IPS DF 6.9 (cell line): ENCODE measurements at regions not wholly inside any gene's neighbourhood (a gene's known extent, or its start where the extent isn't known, plus 50 kb on each side); places are given as distances from the start of the nearest gene placed in this dataset.

Experiments used
- DNase-seq: peaks from one replicate; pipeline ENCODE4 v3.0.0-alpha.2; 2013; ENCODE audit warnings: low read depth, low spot score
- H3K27ac ChIP-seq: one replicate; pipeline ENCODE4 v1.5.1; 2013; ENCODE audit warnings: low read length, control low read depth
- H3K27me3 ChIP-seq: 2 replicates; pipeline ENCODE4 v1.6.1; 2013; ENCODE audit warnings: mild to moderate bottlenecking, low read length; ENCODE audit not compliant: control insufficient read depth, insufficient read depth
- H3K36me3 ChIP-seq: 2 replicates; pipeline ENCODE4 v1.6.1; 2013; ENCODE audit warnings: low read length; ENCODE audit not compliant: control insufficient read depth, insufficient read depth
- H3K4me1 ChIP-seq: 2 replicates; pipeline ENCODE4 v1.6.1; 2013; ENCODE audit warnings: low read length; ENCODE audit not compliant: control insufficient read depth, insufficient read depth
- H3K4me3 ChIP-seq: 2 replicates; pipeline ENCODE4 v1.5.1; 2013; ENCODE audit warnings: mild to moderate bottlenecking, low read length
- H3K9me3 ChIP-seq: 2 replicates; pipeline ENCODE4 v1.6.1; 2013; ENCODE audit warnings: low read length, inconsistent platforms; ENCODE audit not compliant: control insufficient read depth, insufficient read depth
- WGBS: extraction: QIAGEN DNeasy Blood & Tissue Kit; methylation state at CpG from one replicate; pipeline ENCODE4 v1.1.7; 2013; ENCODE audit warnings: mixed read lengths, missing lambda C conversion rate; ENCODE audit not compliant: insufficient read length, insufficient coverage; 5-methylcytosine and 5-hydroxymethylcytosine counted together

DNA sequence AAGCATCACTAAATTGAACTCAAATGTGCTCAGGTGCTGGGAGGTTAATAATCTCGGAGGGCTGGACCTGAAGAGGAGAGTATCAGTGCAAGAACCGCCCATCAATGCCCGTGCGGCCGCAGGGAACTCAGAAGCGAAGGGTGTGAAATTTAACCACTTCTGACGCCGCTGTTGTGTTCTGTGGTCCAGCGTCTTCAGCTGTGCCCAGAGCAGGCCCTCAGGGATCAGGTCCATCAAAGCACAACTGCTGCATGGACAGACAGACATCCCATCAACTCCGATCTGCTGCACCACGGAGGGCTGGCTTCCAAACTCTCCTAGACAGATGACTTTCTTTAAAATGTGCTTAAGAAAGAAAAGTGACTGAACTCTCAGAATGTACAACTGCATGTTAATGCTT is 144.9 kb upstream of the TCERG1L start:
- Histone ChIP-seq H3K27me3 (no peaks in the 10 kb centered on the region), H3K4me1 (no peaks in the 10 kb centered on the region), H3K9me3 (peaks cover 24% of the 10 kb centered on the region), H3K4me3 (no peak overlapping the region), H3K27ac (no peak overlapping the region), H3K36me3 (no peaks in the 10 kb centered on the region; the same call in 1 of the 2 replicates)
- DNase-seq, result no peak
- WGBS, result no CpG with 5 or more reads among the region's 11 CpGs

DNA sequence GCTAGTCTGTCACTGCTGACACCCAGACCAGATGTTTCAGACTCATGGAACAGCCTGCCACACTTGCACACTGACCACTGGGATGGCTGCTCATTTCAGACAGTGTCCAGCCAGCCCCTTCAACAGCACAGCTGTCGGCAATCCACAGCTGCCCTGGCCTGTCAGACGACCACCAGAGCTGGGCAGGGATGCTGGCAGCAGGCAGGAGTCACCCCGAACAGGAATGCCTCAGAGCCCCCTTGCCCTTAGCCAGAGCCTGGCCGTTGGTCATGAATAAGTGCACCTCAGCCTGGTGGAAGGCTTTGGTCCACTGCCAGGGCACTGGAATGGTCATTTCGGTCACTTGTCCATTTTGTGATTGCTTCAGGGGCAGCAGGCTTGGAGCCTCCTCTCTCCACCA is 149.6 kb upstream of the TCERG1L start:
- H3K4me3 ChIP-seq, result no peak overlapping the region
- no peak overlapping the region for H3K27ac ChIP-seq
- no peaks in the 10 kb centered on the region for H3K36me3 ChIP-seq
- no peak for DNase-seq
- no peaks in the 10 kb centered on the region for H3K4me1 ChIP-seq
- H3K9me3 ChIP-seq, result peaks cover 20% of the 10 kb centered on the region
- no CpG with 5 or more reads among the region's 5 CpGs for WGBS
- no peaks in the 10 kb centered on the region for H3K27me3 ChIP-seq

- no peaks in the 10 kb centered on the region for H3K27me3 ChIP-seq
- H3K9me3 ChIP-seq, result peaks cover 16% of the 10 kb centered on the region
- H3K4me3 ChIP-seq, result no peak overlapping the region
- H3K27ac ChIP-seq, result no peak overlapping the region
- no peaks in the 10 kb centered on the region for H3K36me3 ChIP-seq
- H3K4me1 ChIP-seq, result no peaks in the 10 kb centered on the region
- DNase-seq, result no peak
- no CpG with 5 or more reads among the region's 5 CpGs for WGBS
Measured at GRCh38 chr10:131464789-131465188, 153.3 kb upstream of the TCERG1L start.

- no peak for DNase-seq
- Histone ChIP-seq H3K27me3 (no peaks in the 10 kb centered on the region), H3K9me3 (peaks cover 17% of the 10 kb centered on the region), H3K27ac (no peak overlapping the region), H3K36me3 (no peaks in the 10 kb centered on the region), H3K4me1 (no peaks in the 10 kb centered on the region), H3K4me3 (no peak overlapping the region)
- no CpG with 5 or more reads among the region's 2 CpGs for WGBS
Measured at GRCh38 chr10:131469551-131469950, 158.0 kb upstream of the TCERG1L start.

DNA sequence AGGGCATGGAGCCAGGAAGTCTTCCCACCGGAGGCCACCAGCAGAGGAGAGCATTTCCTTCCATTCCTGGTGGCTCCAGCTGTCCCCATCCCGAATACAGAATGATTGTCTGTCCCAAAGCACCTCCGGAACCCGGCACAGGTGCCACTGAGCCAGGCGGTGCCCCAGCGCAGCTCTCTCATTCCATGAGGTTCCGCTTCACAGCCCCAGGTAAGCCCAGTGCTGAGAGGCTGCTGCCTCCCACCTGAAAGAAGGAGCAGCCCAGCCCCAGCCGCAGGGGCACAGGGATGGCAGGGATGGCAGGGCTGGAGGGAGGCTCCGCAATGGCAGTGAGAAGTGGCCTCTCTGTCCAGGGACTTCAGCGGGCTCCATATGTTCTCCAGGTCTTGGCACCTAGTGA is 162.1 kb upstream of the TCERG1L start:
- peaks cover 41% of the 10 kb centered on the region for H3K9me3 ChIP-seq
- no CpG with 5 or more reads among the region's 10 CpGs for WGBS
- H3K36me3 ChIP-seq, result peaks cover 2% of the 10 kb centered on the region; the same call in 1 of the 2 replicates
- H3K27ac ChIP-seq, result no peak overlapping the region
- no peaks in the 10 kb centered on the region for H3K27me3 ChIP-seq
- no peak overlapping the region for H3K4me3 ChIP-seq
- no peak for DNase-seq
- H3K4me1 ChIP-seq, result no peaks in the 10 kb centered on the region

GRCh38 chr10:131474416-131474815 is 162.9 kb upstream of the TCERG1L start:
- Histone ChIP-seq H3K4me3 (no peak overlapping the region), H3K27me3 (no peaks in the 10 kb centered on the region), H3K4me1 (no peaks in the 10 kb centered on the region), H3K36me3 (peaks cover 2% of the 10 kb centered on the region; the same call in 1 of the 2 replicates), H3K27ac (no peak overlapping the region), H3K9me3 (peaks cover 44% of the 10 kb centered on the region)
- no peak for DNase-seq
- no CpG with 5 or more reads among the region's 6 CpGs for WGBS

DNA sequence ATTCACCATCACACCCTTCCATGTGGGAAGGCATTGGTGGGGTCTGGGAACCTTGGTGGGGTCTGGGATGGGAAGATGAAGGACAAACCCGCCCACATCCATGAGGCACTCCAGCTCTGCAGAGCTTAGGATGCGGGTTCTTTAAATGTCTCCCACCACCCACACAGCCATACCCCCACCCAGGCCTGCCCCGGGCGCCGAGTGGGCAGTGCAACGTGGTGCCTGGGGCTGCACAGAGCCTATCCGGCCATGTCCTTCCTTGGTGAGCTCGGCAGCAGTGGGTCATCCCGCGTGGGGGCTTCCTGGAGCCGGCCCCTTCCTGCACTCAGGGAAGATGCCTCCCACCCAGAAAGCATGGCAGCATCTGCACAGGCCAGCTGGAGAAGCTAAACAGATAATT is 163.5 kb upstream of the TCERG1L start:
- H3K27ac ChIP-seq, result no peak overlapping the region
- DNase-seq, result no peak
- no CpG with 5 or more reads among the region's 11 CpGs for WGBS
- peaks cover 2% of the 10 kb centered on the region; the same call in 1 of the 2 replicates for H3K36me3 ChIP-seq
- H3K4me3 ChIP-seq, result no peak overlapping the region
- no peaks in the 10 kb centered on the region for H3K4me1 ChIP-seq
- H3K27me3 ChIP-seq, result no peaks in the 10 kb centered on the region
- peaks cover 44% of the 10 kb centered on the region for H3K9me3 ChIP-seq

- H3K9me3 ChIP-seq, result peaks cover 44% of the 10 kb centered on the region
- peaks cover 2% of the 10 kb centered on the region; the same call in 1 of the 2 replicates for H3K36me3 ChIP-seq
- no peak overlapping the region for H3K27ac ChIP-seq
- no peak overlapping the region for H3K4me3 ChIP-seq
- WGBS, result no CpG with 5 or more reads among the region's 16 CpGs
- no peaks in the 10 kb centered on the region for H3K4me1 ChIP-seq
- no peaks in the 10 kb centered on the region for H3K27me3 ChIP-seq
- no peak for DNase-seq
Measured at GRCh38 chr10:131475803-131476202, 164.3 kb upstream of the TCERG1L start.

DNA sequence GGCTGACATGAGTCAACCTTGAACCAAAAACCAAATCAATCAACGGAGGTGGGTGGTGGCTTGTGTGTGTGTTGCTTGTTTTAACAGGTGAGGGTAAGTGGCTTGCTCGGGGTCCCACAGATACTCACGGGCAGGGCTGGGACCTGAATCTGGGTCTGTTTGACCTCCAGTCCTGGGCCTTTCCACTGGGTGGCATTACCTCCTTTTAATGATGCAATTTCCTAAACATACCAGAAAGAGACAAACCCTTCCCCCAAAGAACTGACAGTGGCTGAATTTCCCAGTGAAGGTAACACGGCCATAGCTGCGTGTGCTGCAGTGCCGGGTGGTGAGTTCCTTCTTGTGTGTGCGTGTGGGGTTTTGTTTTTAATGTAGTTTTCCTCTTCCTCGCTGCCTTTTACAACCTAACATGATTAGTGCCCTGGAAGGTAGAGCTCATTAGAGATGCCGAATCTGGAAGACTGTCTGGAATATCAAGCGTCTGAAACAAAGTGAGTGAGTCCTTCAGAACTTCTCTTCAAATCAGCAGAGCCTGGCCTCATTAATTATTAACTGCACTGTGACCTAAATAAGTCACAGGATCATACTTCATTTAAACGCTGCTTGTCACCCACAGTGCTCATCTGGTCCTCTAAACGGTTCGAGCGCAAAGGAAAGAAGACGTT is 166.1 kb upstream of the TCERG1L start:
- WGBS, result no CpG with 5 or more reads among the region's 15 CpGs
- Histone ChIP-seq H3K36me3 (peaks cover 2% of the 10 kb centered on the region; the same call in 1 of the 2 replicates), H3K27me3 (no peaks in the 10 kb centered on the region), H3K4me3 (no peak overlapping the region), H3K9me3 (peaks cover 45% of the 10 kb centered on the region), H3K27ac (no peak overlapping the region), H3K4me1 (no peaks in the 10 kb centered on the region)
- no peak for DNase-seq

DNA sequence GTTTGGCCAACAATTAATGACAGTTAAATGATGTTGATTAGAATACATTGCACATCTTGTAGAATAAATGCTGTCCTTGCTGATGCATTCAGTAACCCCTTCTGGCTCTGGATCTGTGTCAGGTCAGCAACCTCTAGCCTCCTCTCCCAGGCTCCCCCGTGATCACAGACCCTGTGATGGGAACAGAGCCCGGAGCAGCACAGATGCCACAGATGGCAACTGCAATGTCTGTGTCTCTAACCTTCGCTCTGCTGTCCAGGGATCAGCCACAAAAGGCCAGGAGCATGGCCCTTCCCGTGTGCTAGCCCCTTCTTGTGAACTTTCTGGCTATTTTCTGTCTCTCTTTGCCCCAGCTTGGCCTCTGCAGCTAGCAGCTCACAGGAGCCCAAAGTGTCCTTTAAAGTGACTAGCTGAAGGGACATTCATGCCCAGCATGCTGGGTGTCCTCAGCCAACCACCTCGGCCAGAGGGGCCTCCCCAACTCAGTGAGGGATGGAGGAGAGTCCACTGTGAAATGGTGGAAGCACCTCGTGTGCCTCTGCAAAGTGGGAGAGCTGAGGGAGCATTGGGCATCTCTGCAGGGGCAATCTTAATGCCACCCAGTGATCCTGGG is 167.0 kb upstream of the TCERG1L start:
- Histone ChIP-seq H3K36me3 (peaks cover 2% of the 10 kb centered on the region; the same call in 1 of the 2 replicates), H3K4me1 (no peaks in the 10 kb centered on the region), H3K9me3 (peaks cover 42% of the 10 kb centered on the region), H3K27me3 (no peaks in the 10 kb centered on the region), H3K27ac (no peak overlapping the region), H3K4me3 (no peak overlapping the region)
- no CpG with 5 or more reads among the region's 6 CpGs for whole genome bisulfite sequencing
- no peak for DNase-seq

- WGBS, result no CpG with 5 or more reads among the region's 3 CpGs
- Histone ChIP-seq H3K36me3 (peaks cover 2% of the 10 kb centered on the region; the same call in 1 of the 2 replicates), H3K4me1 (no peaks in the 10 kb centered on the region), H3K4me3 (no peak overlapping the region), H3K27ac (no peak overlapping the region), H3K9me3 (peaks cover 31% of the 10 kb centered on the region), H3K27me3 (no peaks in the 10 kb centered on the region)
- no peak for DNase-seq
Measured at GRCh38 chr10:131480066-131480465, 168.5 kb upstream of the TCERG1L start.
